ENCODE measurements at regions not wholly inside any gene's neighbourhood (a gene's known extent, or its start where the extent isn't known, plus 50 kb on each side); places are given as distances from the start of the nearest gene placed in this dataset.

GRCh38 chr18:53649621-53650020, 574.8 kb downstream of the MBD2 start:
- H3K27me3 ChIP-seq (ENCODE audit: control insufficient read depth, insufficient read depth, low read length): no peaks in the 10 kb centered on the region
- no peaks in the 10 kb centered on the region for H3K9me3 ChIP-seq (ENCODE audit: control insufficient read depth, insufficient read depth, low read depth, low read length)
- no peaks in the 10 kb centered on the region for H3K36me3 ChIP-seq (ENCODE audit: control insufficient read depth, insufficient read depth, low read length)
- no peak overlapping the region for H3K27ac ChIP-seq (ENCODE audit: low read depth, low read length)
- H3K4me3 ChIP-seq (ENCODE audit: low read depth, low read length): no peak overlapping the region
- no peaks in the 10 kb centered on the region for H3K4me1 ChIP-seq (ENCODE audit: control insufficient read depth, insufficient read depth, low read length)
- no peak overlapping the region for H3K9ac ChIP-seq (ENCODE audit: low read length)

- no peaks in the 10 kb centered on the region for H3K27me3 ChIP-seq (ENCODE audit: control insufficient read depth, insufficient read depth, low read length)
- H3K9me3 ChIP-seq (ENCODE audit: control insufficient read depth, insufficient read depth, low read depth, low read length): no peaks in the 10 kb centered on the region
- H3K36me3 ChIP-seq (ENCODE audit: control insufficient read depth, insufficient read depth, low read length): no peaks in the 10 kb centered on the region
- H3K9ac ChIP-seq (ENCODE audit: low read length): no peak overlapping the region
- no peak overlapping the region for H3K4me3 ChIP-seq (ENCODE audit: low read depth, low read length)
- H3K4me1 ChIP-seq (ENCODE audit: control insufficient read depth, insufficient read depth, low read length): no peaks in the 10 kb centered on the region
- no peak overlapping the region for H3K27ac ChIP-seq (ENCODE audit: low read depth, low read length)
Measured at GRCh38 chr18:53644799-53645471, 579.5 kb downstream of the MBD2 start.

GRCh38 chr18:53639687-53640086, 584.8 kb downstream of the MBD2 start:
- H3K27me3 ChIP-seq (ENCODE audit: control insufficient read depth, insufficient read depth, low read length): no peaks in the 10 kb centered on the region
- H3K9me3 ChIP-seq (ENCODE audit: control insufficient read depth, insufficient read depth, low read depth, low read length): no peaks in the 10 kb centered on the region
- no peaks in the 10 kb centered on the region for H3K4me1 ChIP-seq (ENCODE audit: control insufficient read depth, insufficient read depth, low read length)
- H3K36me3 ChIP-seq (ENCODE audit: control insufficient read depth, insufficient read depth, low read length): no peaks in the 10 kb centered on the region
- no peak overlapping the region for H3K4me3 ChIP-seq (ENCODE audit: low read depth, low read length)
- H3K27ac ChIP-seq (ENCODE audit: low read depth, low read length): no peak overlapping the region
- no peak overlapping the region for H3K9ac ChIP-seq (ENCODE audit: low read length)

- H3K27me3 ChIP-seq (ENCODE audit: control insufficient read depth, insufficient read depth, low read length): no peaks in the 10 kb centered on the region
- no peak overlapping the region for H3K27ac ChIP-seq (ENCODE audit: low read depth, low read length)
- no peaks in the 10 kb centered on the region for H3K4me1 ChIP-seq (ENCODE audit: control insufficient read depth, insufficient read depth, low read length)
- H3K9ac ChIP-seq (ENCODE audit: low read length): no peak overlapping the region
- H3K9me3 ChIP-seq (ENCODE audit: control insufficient read depth, insufficient read depth, low read depth, low read length): no peaks in the 10 kb centered on the region
- no peaks in the 10 kb centered on the region for H3K36me3 ChIP-seq (ENCODE audit: control insufficient read depth, insufficient read depth, low read length)
- H3K4me3 ChIP-seq (ENCODE audit: low read depth, low read length): no peak overlapping the region
Measured at GRCh38 chr18:53629337-53629736, 595.1 kb downstream of the MBD2 start.

- H3K4me1 ChIP-seq (ENCODE audit: control insufficient read depth, insufficient read depth, low read length): no peaks in the 10 kb centered on the region
- H3K4me3 ChIP-seq (ENCODE audit: low read depth, low read length): no peak overlapping the region
- no peaks in the 10 kb centered on the region for H3K9me3 ChIP-seq (ENCODE audit: control insufficient read depth, insufficient read depth, low read depth, low read length)
- H3K36me3 ChIP-seq (ENCODE audit: control insufficient read depth, insufficient read depth, low read length): no peaks in the 10 kb centered on the region
- H3K27ac ChIP-seq (ENCODE audit: low read depth, low read length): no peak overlapping the region
- no peaks in the 10 kb centered on the region for H3K27me3 ChIP-seq (ENCODE audit: control insufficient read depth, insufficient read depth, low read length)
- no peak overlapping the region for H3K9ac ChIP-seq (ENCODE audit: low read length)
Measured at GRCh38 chr18:53625997-53626599, 598.4 kb downstream of the MBD2 start.

GRCh38 chr18:53610957-53611356, 613.5 kb downstream of the MBD2 start:
- no peaks in the 10 kb centered on the region for H3K4me1 ChIP-seq (ENCODE audit: control insufficient read depth, insufficient read depth, low read length)
- H3K9ac ChIP-seq (ENCODE audit: low read length): no peak overlapping the region
- H3K9me3 ChIP-seq (ENCODE audit: control insufficient read depth, insufficient read depth, low read depth, low read length): no peaks in the 10 kb centered on the region
- no peaks in the 10 kb centered on the region for H3K27me3 ChIP-seq (ENCODE audit: control insufficient read depth, insufficient read depth, low read length)
- H3K36me3 ChIP-seq (ENCODE audit: control insufficient read depth, insufficient read depth, low read length): no peaks in the 10 kb centered on the region
- H3K27ac ChIP-seq (ENCODE audit: low read depth, low read length): no peak overlapping the region
- no peak overlapping the region for H3K4me3 ChIP-seq (ENCODE audit: low read depth, low read length)

- H3K27me3 ChIP-seq (ENCODE audit: control insufficient read depth, insufficient read depth, low read length): no peaks in the 10 kb centered on the region
Measured at GRCh38 chr18:53606792-53607191, 617.7 kb downstream of the MBD2 start.

GRCh38 chr18:53605198-53605597, 619.3 kb downstream of the MBD2 start:
- H3K9ac ChIP-seq (ENCODE audit: low read length): no peak overlapping the region
- no peaks in the 10 kb centered on the region for H3K36me3 ChIP-seq (ENCODE audit: control insufficient read depth, insufficient read depth, low read length)
- H3K9me3 ChIP-seq (ENCODE audit: control insufficient read depth, insufficient read depth, low read depth, low read length): no peaks in the 10 kb centered on the region
- no peak overlapping the region for H3K4me3 ChIP-seq (ENCODE audit: low read depth, low read length)
- peaks cover 16% of the 10 kb centered on the region; the same call in 1 of the 2 replicates for H3K4me1 ChIP-seq (ENCODE audit: control insufficient read depth, insufficient read depth, low read length)
- no peak overlapping the region for H3K27ac ChIP-seq (ENCODE audit: low read depth, low read length)
- no peaks in the 10 kb centered on the region for H3K27me3 ChIP-seq (ENCODE audit: control insufficient read depth, insufficient read depth, low read length)

More at GRCh38 chr18:53606792-53607191, 617.7 kb downstream of the MBD2 start:
- no peaks in the 10 kb centered on the region for H3K36me3 ChIP-seq (ENCODE audit: control insufficient read depth, insufficient read depth, low read length)
- H3K9me3 ChIP-seq (ENCODE audit: control insufficient read depth, insufficient read depth, low read depth, low read length): no peaks in the 10 kb centered on the region
- no peak overlapping the region for H3K9ac ChIP-seq (ENCODE audit: low read length)
- no peak overlapping the region for H3K4me3 ChIP-seq (ENCODE audit: low read depth, low read length)
- no peak overlapping the region for H3K27ac ChIP-seq (ENCODE audit: low read depth, low read length)
- peaks cover 8% of the 10 kb centered on the region; the same call in 1 of the 2 replicates for H3K4me1 ChIP-seq (ENCODE audit: control insufficient read depth, insufficient read depth, low read length)

- Histone ChIP-seq H3K27me3 (ENCODE audit: control insufficient read depth, insufficient read depth, low read length) (no peaks in the 10 kb centered on the region), H3K9me3 (ENCODE audit: control insufficient read depth, insufficient read depth, low read depth, low read length) (no peaks in the 10 kb centered on the region), H3K36me3 (ENCODE audit: control insufficient read depth, insufficient read depth, low read length) (no peaks in the 10 kb centered on the region), H3K27ac (ENCODE audit: low read depth, low read length) (no peak overlapping the region), H3K9ac (ENCODE audit: low read length) (no peak overlapping the region), H3K4me1 (ENCODE audit: control insufficient read depth, insufficient read depth, low read length) (peaks cover 16% of the 10 kb centered on the region; the same call in 1 of the 2 replicates), H3K4me3 (ENCODE audit: low read depth, low read length) (no peak overlapping the region)
Measured at GRCh38 chr18:53603276-53603675, 621.2 kb downstream of the MBD2 start.

GRCh38 chr18:53601344-53601743, 623.1 kb downstream of the MBD2 start:
- Histone ChIP-seq H3K9ac (ENCODE audit: low read length) (no peak overlapping the region), H3K9me3 (ENCODE audit: control insufficient read depth, insufficient read depth, low read depth, low read length) (no peaks in the 10 kb centered on the region), H3K4me1 (ENCODE audit: control insufficient read depth, insufficient read depth, low read length) (peaks cover 16% of the 10 kb centered on the region; the same call in 1 of the 2 replicates), H3K27me3 (ENCODE audit: control insufficient read depth, insufficient read depth, low read length) (no peaks in the 10 kb centered on the region), H3K36me3 (ENCODE audit: control insufficient read depth, insufficient read depth, low read length) (no peaks in the 10 kb centered on the region), H3K27ac (ENCODE audit: low read depth, low read length) (no peak overlapping the region), H3K4me3 (ENCODE audit: low read depth, low read length) (no peak overlapping the region)

- Histone ChIP-seq H3K9ac (ENCODE audit: low read length) (no peak overlapping the region), H3K4me1 (ENCODE audit: control insufficient read depth, insufficient read depth, low read length) (no peaks in the 10 kb centered on the region), H3K9me3 (ENCODE audit: control insufficient read depth, insufficient read depth, low read depth, low read length) (no peaks in the 10 kb centered on the region), H3K27me3 (ENCODE audit: control insufficient read depth, insufficient read depth, low read length) (no peaks in the 10 kb centered on the region), H3K36me3 (ENCODE audit: control insufficient read depth, insufficient read depth, low read length) (no peaks in the 10 kb centered on the region), H3K27ac (ENCODE audit: low read depth, low read length) (no peak overlapping the region), H3K4me3 (ENCODE audit: low read depth, low read length) (no peak overlapping the region)
Measured at GRCh38 chr18:53586923-53587322, 637.5 kb downstream of the MBD2 start.
